PC-9 (cell line): ENCODE measurements at regions not wholly inside any gene's neighbourhood (a gene's known extent, or its start where the extent isn't known, plus 50 kb on each side); places are given as distances from the start of the nearest gene placed in this dataset.

Experiments
- CTCF ChIP-seq: fragments of 200-600 bp; sonication (generic); conservative IDR thresholded peaks from 2 replicates; pipeline ENCODE4 v1.6.1; 2017; ENCODE audit warnings: mixed run types, antibody characterized with exemption, mild to moderate bottlenecking, moderate library complexity
- EZH2 ChIP-seq: fragments of 200-600 bp; sonication (generic); IDR thresholded peaks from 2 replicates; pipeline ENCODE4 v1.8.0; 2017; ENCODE audit warnings: antibody characterized with exemption, low read depth

GRCh38 chr4:35025152-35025834, 1219.0 kb downstream of the ARAP2 start:
- no peak for TF ChIP-seq CTCF
- TF ChIP-seq EZH2: no peak
